Tibial nerve (tissue), 4 donors: ENCODE measurements at regions not wholly inside any gene's neighbourhood (a gene's known extent, or its start where the extent isn't known, plus 50 kb on each side); places are given as distances from the start of the nearest gene placed in this dataset.

Experiments
- EP300 ChIP-seq, 2 donors: sonication (generic); formaldehyde crosslinking; IDR thresholded peaks; one replicate each; pipeline ENCODE4 v1.6.1; 2017; ENCODE audit warnings: antibody characterized with exemption in 2 of 2, mild to moderate bottlenecking in 1 of 2
- POLR2A ChIP-seq, 2 donors: fragments of 450-650 bp; IDR thresholded peaks; one replicate each; pipeline ENCODE4 v1.6.1; 2017; ENCODE audit warnings: antibody characterized with exemption in 2 of 2, mild to moderate bottlenecking in 2 of 2, moderate library complexity in 2 of 2
- TF ChIP-seq, protein P1 (sequence below), 5 experiments: fragments of 200-600 bp in 3 of 5; fragments of 450-650 bp in 2 of 5; sonication (generic) in 3 of 5; IDR thresholded peaks; one replicate each; pipeline ENCODE4 v1.5.1; 2016 to 2019; ENCODE audit warnings: antibody characterized with exemption in 5 of 5, mild to moderate bottlenecking in 3 of 5, moderate library complexity in 2 of 5

DNA sequence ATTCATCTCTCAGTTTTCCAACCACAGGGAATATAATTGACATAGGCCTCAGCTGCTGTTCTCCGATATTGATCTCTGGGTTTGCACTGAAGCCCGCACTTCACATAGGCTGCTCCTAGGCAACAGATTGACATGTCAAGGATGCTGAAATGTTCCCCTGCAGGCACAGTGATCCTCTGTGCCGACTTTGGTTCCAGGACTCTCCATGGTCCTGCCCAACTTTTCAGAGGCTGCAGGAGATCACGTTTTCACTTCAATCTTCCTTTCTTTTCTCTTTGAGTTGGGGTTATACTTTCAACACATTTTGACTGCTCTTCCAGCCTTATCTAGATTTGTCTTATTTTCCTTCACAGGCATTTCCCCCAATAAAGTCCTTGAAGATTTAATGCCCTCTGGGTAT, 1361.0 kb downstream of the DSC3 start:
- TF ChIP-seq, protein P1, sequence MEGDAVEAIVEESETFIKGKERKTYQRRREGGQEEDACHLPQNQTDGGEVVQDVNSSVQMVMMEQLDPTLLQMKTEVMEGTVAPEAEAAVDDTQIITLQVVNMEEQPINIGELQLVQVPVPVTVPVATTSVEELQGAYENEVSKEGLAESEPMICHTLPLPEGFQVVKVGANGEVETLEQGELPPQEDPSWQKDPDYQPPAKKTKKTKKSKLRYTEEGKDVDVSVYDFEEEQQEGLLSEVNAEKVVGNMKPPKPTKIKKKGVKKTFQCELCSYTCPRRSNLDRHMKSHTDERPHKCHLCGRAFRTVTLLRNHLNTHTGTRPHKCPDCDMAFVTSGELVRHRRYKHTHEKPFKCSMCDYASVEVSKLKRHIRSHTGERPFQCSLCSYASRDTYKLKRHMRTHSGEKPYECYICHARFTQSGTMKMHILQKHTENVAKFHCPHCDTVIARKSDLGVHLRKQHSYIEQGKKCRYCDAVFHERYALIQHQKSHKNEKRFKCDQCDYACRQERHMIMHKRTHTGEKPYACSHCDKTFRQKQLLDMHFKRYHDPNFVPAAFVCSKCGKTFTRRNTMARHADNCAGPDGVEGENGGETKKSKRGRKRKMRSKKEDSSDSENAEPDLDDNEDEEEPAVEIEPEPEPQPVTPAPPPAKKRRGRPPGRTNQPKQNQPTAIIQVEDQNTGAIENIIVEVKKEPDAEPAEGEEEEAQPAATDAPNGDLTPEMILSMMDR (IDR thresholded peaks at IDR 0.05): no peak
- TF ChIP-seq EP300 (IDR thresholded peaks at IDR 0.05) (no peak), POLR2A (IDR thresholded peaks at IDR 0.05) (no peak)
